ENCODE measurements at regions not wholly inside any gene's neighbourhood (a gene's known extent, or its start where the extent isn't known, plus 50 kb on each side); places are given as distances from the start of the nearest gene placed in this dataset.

DNA sequence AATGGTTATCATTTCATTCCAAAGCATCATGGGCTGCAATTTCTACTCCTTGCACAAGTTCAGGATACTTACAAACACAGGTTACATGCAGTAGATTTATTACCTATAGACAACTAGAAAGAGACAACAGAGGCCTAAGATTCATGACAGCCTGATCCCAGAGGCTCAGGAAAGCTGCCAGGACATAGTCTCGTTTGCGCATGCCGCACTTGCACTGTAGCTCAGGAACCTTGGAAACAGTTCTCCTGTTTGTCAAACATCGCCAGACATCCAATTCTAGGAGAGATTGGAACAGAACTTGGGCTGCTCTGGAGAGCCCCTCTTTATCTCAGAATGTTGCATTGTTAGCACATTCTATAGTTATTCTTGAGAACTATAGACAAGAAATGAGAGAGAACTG is 216.2 kb upstream of the CDC14C start (continued):
- no peak for TF ChIP-seq TEAD4 (IDR thresholded peaks at IDR 0.05; ENCODE audit: low read depth, low read length)
- no peak for TF ChIP-seq MAFK (IDR thresholded peaks at IDR 0.05; ENCODE audit: low read depth, low read length)
- TF ChIP-seq BACH1 (IDR thresholded peaks at IDR 0.05; ENCODE audit: low read length), result no peak
- TF ChIP-seq HDAC2 (IDR thresholded peaks at IDR 0.05; ENCODE audit: borderline replicate concordance in 1 of 2, low read depth in 2 of 2, low read length in 2 of 2), result no peak
